GM12865 (cell line): ENCODE measurements at regions not wholly inside any gene's neighbourhood (a gene's known extent, or its start where the extent isn't known, plus 50 kb on each side); places are given as distances from the start of the nearest gene placed in this dataset.
"Not testable (repeated sequence)": the region's sequence is repeated elsewhere in the genome, so short reads cannot be mapped to it uniquely, and the experiment has no call there.

ENCODE experiments used
- DNase-seq: peaks from one replicate; pipeline ENCODE4 v3.0.0; 2010; ENCODE audit warnings: low read depth
- H3K4me3 ChIP-seq: 2 replicates; pipeline ENCODE4 v1.5.1; 2011; ENCODE audit warnings: mild to moderate bottlenecking, low read depth, low read length, control low read depth
- CTCF ChIP-seq: IDR thresholded peaks from 2 replicates; pipeline ENCODE4 v1.5.1; 2011; ENCODE audit warnings: low read length, control low read depth, low read depth, inconsistent platforms; ENCODE audit not compliant: insufficient read depth; ENCODE audit errors: missing control alignments

GRCh38 chr2:242044313-242044590, 174.7 kb downstream of the RTP5 start:
- DNase-seq = no peak
- H3K4me3 ChIP-seq = no peak overlapping the region
- no peak for TF ChIP-seq CTCF

GRCh38 chr2:242045596-242046144, 176.1 kb downstream of the RTP5 start:
- H3K4me3 ChIP-seq, DNase-seq: not testable (repeated sequence)

GRCh38 chr2:242046206-242046826, 176.8 kb downstream of the RTP5 start:
- no peak for TF ChIP-seq CTCF
- no peak for DNase-seq
- no peak overlapping the region for H3K4me3 ChIP-seq

GRCh38 chr2:242047963-242048362, 178.4 kb downstream of the RTP5 start:
- TF ChIP-seq CTCF = no peak
- DNase-seq = no peak
- H3K4me3 ChIP-seq = no peak overlapping the region

- H3K4me3 ChIP-seq = no peak overlapping the region
- DNase-seq = no peak
- TF ChIP-seq CTCF = no peak
These were observed 178.9 kb downstream of the RTP5 start for GRCh38 chr2:242048479-242048878.

GRCh38 chr2:242049492-242049891, 180.0 kb downstream of the RTP5 start:
- H3K4me3 ChIP-seq, DNase-seq: not testable (repeated sequence)

- no peak overlapping the region for H3K4me3 ChIP-seq
- no peak for TF ChIP-seq CTCF
- DNase-seq = no peak
These were observed 181.9 kb downstream of the RTP5 start for GRCh38 chr2:242051463-242051862.

GRCh38 chr2:242052421-242052820, 182.9 kb downstream of the RTP5 start:
- no peak for DNase-seq
- no peak for TF ChIP-seq CTCF
- no peak overlapping the region for H3K4me3 ChIP-seq
